H1 (cell line): ENCODE measurements at regions not wholly inside any gene's neighbourhood (a gene's known extent, or its start where the extent isn't known, plus 50 kb on each side); places are given as distances from the start of the nearest gene placed in this dataset.

Experiments used
- BRCA1 ChIP-seq: IDR thresholded peaks from 2 replicates; pipeline ENCODE4 v1.6.1; 2012; ENCODE audit warnings: low read depth, low read length, improper control_type of control experiment
- CBX5 ChIP-seq: fragments of 300-800, 300-1000 bp; sonication (generic); IDR thresholded peaks from 2 replicates; pipeline ENCODE4 v1.7.1; 2016; ENCODE audit warnings: antibody characterized with exemption, low read length, low read depth

GRCh38 chr1:68814067-68814466 is 317.2 kb upstream of the DEPDC1 start:
- TF ChIP-seq BRCA1 (no peak), CBX5 (no peak)
